ENCODE measurements at regions not wholly inside any gene's neighbourhood (a gene's known extent, or its start where the extent isn't known, plus 50 kb on each side); places are given as distances from the start of the nearest gene placed in this dataset.

DNA sequence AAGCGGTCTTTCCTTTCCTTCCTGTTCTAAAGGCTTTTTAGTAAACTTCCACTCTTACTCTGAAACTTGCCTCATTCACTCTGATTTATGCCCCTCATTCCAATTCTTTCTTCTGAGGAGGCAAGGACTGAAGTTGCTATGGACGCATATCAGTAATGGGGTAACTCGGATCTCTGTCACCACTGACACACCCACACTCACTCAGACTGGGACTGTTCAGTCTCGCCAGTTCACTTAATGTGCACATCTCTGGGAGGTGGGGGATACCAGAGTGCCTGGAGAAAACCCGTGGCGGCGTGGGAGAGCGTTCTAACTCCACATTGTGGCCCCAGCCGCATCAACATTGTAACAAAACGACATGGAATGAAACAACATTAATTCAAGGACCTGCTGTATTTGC is 1139.3 kb upstream of the CELF2 start:
- intact Hi-C loops (cut with micrococcal nuclease; ENCODE audit: unreplicated experiment) = no loop called here
- FAIRE-seq (no peak), DNase-seq (ENCODE audit: low read depth, low spot score) (no peak), ATAC-seq (no peak)
- Histone ChIP-seq H2AFZ (ENCODE audit: control insufficient read depth, low read depth, low read length) (no peak overlapping the region), H3K27me3 (replicated peaks in 1 of 2; ENCODE audit: control insufficient read depth in 2 of 2, insufficient read depth in 2 of 2, low read length in 1 of 2) (no peaks in the 10 kb centered on the region), H3K9ac (ENCODE audit: control insufficient read depth, insufficient read depth, low read length) (no peak overlapping the region), H3K79me2 (ENCODE audit: control insufficient read depth, insufficient read depth, low read length) (no peaks in the 10 kb centered on the region), H3K4me3 (no peak overlapping the region), H3K27ac (ENCODE audit: control insufficient read depth, insufficient read depth) (no peak overlapping the region), H4K20me1 (ENCODE audit: control insufficient read depth, insufficient read depth) (no peaks in the 10 kb centered on the region), H3K36me3 (ENCODE audit: control insufficient read depth in 2 of 2, insufficient read depth in 2 of 2, low read length in 1 of 2) (no peaks in the 10 kb centered on the region), H3K4me1 (ENCODE audit: control insufficient read depth, insufficient read depth, low read length) (no peaks in the 10 kb centered on the region), H3K4me2 (ENCODE audit: control insufficient read depth, insufficient read depth) (no peak overlapping the region), H3K9me3 (replicated peaks; ENCODE audit: control insufficient read depth, insufficient read depth, low read length) (no peaks in the 10 kb centered on the region)
- no TSS peak for BruUV-seq (replicated peaks)
- WGBS (ENCODE audit: insufficient coverage, insufficient replicate concordance, low lambda C conversion rate, missing lambda C conversion rate) = 23% methylated on average over 10 of the region's 10 CpGs
- ChIA-PET SMC1A (ENCODE audit: uncharacterized antibody, unreplicated experiment) (no interaction called here), RAD21 (ENCODE audit: unreplicated experiment) (no interaction called here), POLR2A (interaction anchor here (0.6 kb wide), 1 partner anchor 9 kb away, joined by 5 read pairs; no protein-coding TSS in a partner anchor), CTCF (no interaction called here)
- in situ Hi-C loops (cut with MboI) = no loop called here
- TF ChIP-seq EP300 (IDR thresholded peaks at IDR 0.05; ENCODE audit: borderline replicate concordance in 1 of 2, control insufficient read depth in 1 of 2, low read depth in 2 of 2, low read length in 2 of 2) = no peak
- TF ChIP-seq, protein P1, sequence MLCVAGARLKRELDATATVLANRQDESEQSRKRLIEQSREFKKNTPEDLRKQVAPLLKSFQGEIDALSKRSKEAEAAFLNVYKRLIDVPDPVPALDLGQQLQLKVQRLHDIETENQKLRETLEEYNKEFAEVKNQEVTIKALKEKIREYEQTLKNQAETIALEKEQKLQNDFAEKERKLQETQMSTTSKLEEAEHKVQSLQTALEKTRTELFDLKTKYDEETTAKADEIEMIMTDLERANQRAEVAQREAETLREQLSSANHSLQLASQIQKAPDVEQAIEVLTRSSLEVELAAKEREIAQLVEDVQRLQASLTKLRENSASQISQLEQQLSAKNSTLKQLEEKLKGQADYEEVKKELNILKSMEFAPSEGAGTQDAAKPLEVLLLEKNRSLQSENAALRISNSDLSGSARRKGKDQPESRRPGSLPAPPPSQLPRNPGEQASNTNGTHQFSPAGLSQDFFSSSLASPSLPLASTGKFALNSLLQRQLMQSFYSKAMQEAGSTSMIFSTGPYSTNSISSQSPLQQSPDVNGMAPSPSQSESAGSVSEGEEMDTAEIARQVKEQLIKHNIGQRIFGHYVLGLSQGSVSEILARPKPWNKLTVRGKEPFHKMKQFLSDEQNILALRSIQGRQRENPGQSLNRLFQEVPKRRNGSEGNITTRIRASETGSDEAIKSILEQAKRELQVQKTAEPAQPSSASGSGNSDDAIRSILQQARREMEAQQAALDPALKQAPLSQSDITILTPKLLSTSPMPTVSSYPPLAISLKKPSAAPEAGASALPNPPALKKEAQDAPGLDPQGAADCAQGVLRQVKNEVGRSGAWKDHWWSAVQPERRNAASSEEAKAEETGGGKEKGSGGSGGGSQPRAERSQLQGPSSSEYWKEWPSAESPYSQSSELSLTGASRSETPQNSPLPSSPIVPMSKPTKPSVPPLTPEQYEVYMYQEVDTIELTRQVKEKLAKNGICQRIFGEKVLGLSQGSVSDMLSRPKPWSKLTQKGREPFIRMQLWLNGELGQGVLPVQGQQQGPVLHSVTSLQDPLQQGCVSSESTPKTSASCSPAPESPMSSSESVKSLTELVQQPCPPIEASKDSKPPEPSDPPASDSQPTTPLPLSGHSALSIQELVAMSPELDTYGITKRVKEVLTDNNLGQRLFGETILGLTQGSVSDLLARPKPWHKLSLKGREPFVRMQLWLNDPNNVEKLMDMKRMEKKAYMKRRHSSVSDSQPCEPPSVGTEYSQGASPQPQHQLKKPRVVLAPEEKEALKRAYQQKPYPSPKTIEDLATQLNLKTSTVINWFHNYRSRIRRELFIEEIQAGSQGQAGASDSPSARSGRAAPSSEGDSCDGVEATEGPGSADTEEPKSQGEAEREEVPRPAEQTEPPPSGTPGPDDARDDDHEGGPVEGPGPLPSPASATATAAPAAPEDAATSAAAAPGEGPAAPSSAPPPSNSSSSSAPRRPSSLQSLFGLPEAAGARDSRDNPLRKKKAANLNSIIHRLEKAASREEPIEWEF (IDR thresholded peaks at IDR 0.05; ENCODE audit: insufficient replicate concordance, low read depth, low read length) = no peak
- no peak for TF ChIP-seq CREB1 (IDR thresholded peaks at IDR 0.05; ENCODE audit: low read depth)
- TF ChIP-seq MYC (IDR thresholded peaks at IDR 0.05; ENCODE audit: insufficient read depth, insufficient read length, insufficient replicate concordance, low read length, severe bottlenecking) = no peak
- TF ChIP-seq BHLHE40 (IDR thresholded peaks at IDR 0.05; ENCODE audit: borderline replicate concordance in 1 of 2, low read depth in 2 of 2, low read length in 1 of 2) = no peak
- TF ChIP-seq, protein P2, sequence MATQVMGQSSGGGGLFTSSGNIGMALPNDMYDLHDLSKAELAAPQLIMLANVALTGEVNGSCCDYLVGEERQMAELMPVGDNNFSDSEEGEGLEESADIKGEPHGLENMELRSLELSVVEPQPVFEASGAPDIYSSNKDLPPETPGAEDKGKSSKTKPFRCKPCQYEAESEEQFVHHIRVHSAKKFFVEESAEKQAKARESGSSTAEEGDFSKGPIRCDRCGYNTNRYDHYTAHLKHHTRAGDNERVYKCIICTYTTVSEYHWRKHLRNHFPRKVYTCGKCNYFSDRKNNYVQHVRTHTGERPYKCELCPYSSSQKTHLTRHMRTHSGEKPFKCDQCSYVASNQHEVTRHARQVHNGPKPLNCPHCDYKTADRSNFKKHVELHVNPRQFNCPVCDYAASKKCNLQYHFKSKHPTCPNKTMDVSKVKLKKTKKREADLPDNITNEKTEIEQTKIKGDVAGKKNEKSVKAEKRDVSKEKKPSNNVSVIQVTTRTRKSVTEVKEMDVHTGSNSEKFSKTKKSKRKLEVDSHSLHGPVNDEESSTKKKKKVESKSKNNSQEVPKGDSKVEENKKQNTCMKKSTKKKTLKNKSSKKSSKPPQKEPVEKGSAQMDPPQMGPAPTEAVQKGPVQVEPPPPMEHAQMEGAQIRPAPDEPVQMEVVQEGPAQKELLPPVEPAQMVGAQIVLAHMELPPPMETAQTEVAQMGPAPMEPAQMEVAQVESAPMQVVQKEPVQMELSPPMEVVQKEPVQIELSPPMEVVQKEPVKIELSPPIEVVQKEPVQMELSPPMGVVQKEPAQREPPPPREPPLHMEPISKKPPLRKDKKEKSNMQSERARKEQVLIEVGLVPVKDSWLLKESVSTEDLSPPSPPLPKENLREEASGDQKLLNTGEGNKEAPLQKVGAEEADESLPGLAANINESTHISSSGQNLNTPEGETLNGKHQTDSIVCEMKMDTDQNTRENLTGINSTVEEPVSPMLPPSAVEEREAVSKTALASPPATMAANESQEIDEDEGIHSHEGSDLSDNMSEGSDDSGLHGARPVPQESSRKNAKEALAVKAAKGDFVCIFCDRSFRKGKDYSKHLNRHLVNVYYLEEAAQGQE (IDR thresholded peaks at IDR 0.05; ENCODE audit: low read depth, low read length) = no peak
- no peak for TF ChIP-seq ZNF274 (IDR thresholded peaks at IDR 0.05; ENCODE audit: insufficient read depth, insufficient read length)
- no peak for TF ChIP-seq MEF2A (IDR thresholded peaks at IDR 0.05; ENCODE audit: insufficient read depth, low read depth, low read length)
- TF ChIP-seq POLR2AphosphoS2 (IDR thresholded peaks at IDR 0.05; ENCODE audit: low read depth, low read length) = no peak
- no peak for TF ChIP-seq PAX5 (IDR thresholded peaks at IDR 0.05; ENCODE audit: borderline replicate concordance, low read depth, low read length)
- TF ChIP-seq, protein P3, sequence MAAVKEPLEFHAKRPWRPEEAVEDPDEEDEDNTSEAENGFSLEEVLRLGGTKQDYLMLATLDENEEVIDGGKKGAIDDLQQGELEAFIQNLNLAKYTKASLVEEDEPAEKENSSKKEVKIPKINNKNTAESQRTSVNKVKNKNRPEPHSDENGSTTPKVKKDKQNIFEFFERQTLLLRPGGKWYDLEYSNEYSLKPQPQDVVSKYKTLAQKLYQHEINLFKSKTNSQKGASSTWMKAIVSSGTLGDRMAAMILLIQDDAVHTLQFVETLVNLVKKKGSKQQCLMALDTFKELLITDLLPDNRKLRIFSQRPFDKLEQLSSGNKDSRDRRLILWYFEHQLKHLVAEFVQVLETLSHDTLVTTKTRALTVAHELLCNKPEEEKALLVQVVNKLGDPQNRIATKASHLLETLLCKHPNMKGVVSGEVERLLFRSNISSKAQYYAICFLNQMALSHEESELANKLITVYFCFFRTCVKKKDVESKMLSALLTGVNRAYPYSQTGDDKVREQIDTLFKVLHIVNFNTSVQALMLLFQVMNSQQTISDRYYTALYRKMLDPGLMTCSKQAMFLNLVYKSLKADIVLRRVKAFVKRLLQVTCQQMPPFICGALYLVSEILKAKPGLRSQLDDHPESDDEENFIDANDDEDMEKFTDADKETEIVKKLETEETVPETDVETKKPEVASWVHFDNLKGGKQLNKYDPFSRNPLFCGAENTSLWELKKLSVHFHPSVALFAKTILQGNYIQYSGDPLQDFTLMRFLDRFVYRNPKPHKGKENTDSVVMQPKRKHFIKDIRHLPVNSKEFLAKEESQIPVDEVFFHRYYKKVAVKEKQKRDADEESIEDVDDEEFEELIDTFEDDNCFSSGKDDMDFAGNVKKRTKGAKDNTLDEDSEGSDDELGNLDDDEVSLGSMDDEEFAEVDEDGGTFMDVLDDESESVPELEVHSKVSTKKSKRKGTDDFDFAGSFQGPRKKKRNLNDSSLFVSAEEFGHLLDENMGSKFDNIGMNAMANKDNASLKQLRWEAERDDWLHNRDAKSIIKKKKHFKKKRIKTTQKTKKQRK (IDR thresholded peaks at IDR 0.05; ENCODE audit: low read depth, low read length) = no peak
